Activated T-helper 2 cell treated with anti-CD3 and anti-CD28 coated beads, Interferon-gamma antibody, Interleukin-2, Interleukin-4, amounts not matched to agents 10 μg/mL and 5 μg/mL and 100 μg/mL, durations not matched to agents 14 hours and 24 hours and 36 hours (primary cell): ENCODE measurements at regions not wholly inside any gene's neighbourhood (a gene's known extent, or its start where the extent isn't known, plus 50 kb on each side); places are given as distances from the start of the nearest gene placed in this dataset.

ENCODE experiments used
- DNase-seq: peaks from one replicate; pipeline ENCODE4 v3.0.0; 2021; ENCODE audit warnings: low spot score
- H3K27ac Mint-ChIP-seq: one replicate; pipeline ENCODE4 v1.8.0; 2021; ENCODE audit warnings: mixed read lengths
- H3K27me3 Mint-ChIP-seq: one replicate; pipeline ENCODE4 v1.8.0; 2021; ENCODE audit warnings: low read depth, mixed read lengths
- H3K36me3 Mint-ChIP-seq: one replicate; pipeline ENCODE4 v1.8.0; 2021; ENCODE audit warnings: low read depth, mixed read lengths
- H3K4me1 Mint-ChIP-seq: one replicate; pipeline ENCODE4 v1.8.0; 2021; ENCODE audit warnings: low read depth, mixed read lengths
- H3K4me3 Mint-ChIP-seq: one replicate; pipeline ENCODE4 v1.8.0; 2021; ENCODE audit warnings: low read depth, mild to moderate bottlenecking, moderate library complexity, mixed read lengths
- H3K9me3 Mint-ChIP-seq: one replicate; pipeline ENCODE4 v1.8.0; 2021; ENCODE audit warnings: mixed read lengths
- intact Hi-C: fragments of 100-400 bp; cut with micrococcal nuclease; formaldehyde crosslinking; loops from one replicate; pipeline ENCODE4 v1.15.1; 2023

GRCh38 chr11:112881461-112881860 lies 79.8 kb upstream of the NCAM1 start:
- DNase-seq: no peak
- H3K4me3 Mint-ChIP-seq: no peak overlapping the region
- no peaks in the 10 kb centered on the region for H3K36me3 Mint-ChIP-seq
- no peaks in the 10 kb centered on the region for H3K9me3 Mint-ChIP-seq
- H3K27me3 Mint-ChIP-seq: no peaks in the 10 kb centered on the region
- peaks cover 12% of the 10 kb centered on the region for H3K4me1 Mint-ChIP-seq
- intact Hi-C loops: no loop called here
- H3K27ac Mint-ChIP-seq: no peak overlapping the region

DNA sequence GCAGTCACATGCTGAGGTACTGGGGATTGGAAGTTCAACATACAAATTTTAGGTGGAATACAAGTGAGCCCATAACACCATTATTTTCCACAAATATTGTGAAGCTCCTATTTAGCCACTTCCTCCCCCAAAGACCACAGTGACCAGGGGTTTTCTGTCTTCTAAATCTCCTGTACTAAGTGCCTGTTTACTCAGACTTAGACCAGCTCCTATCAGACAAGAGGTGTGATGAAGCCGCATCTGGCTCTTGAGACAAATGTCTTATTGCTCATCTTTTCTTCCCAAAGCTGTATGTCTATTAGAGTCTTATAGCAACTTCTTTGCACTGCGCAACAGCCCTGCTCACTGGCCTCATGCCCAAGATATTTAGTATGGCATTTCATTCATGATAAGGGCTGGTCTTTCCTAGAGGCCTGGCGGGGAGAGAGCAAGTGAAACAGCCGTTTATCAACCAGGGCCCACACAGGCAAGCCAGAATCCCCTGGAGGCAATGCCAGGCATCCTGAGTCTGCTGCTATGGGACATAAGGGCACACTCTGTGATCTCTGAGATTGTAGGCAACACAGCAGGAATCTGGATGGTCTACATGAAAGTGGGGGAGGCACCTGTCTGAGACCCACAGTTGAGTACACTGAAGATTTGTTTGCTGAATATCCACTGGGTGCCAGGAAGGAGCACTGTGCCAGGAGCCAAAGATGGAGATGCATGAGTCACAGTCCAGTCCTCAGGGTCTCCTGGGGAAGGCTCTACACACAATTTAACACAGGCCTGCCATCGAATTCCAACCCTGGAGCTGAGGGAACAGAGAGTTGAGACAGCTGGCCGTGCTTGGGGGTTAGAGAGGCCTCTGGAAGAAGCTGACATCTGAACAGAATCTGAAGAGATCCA lies 78.5 kb upstream of the NCAM1 start:
- intact Hi-C loops: no loop called here
- no peaks in the 10 kb centered on the region for H3K9me3 Mint-ChIP-seq
- H3K27me3 Mint-ChIP-seq: no peaks in the 10 kb centered on the region
- no peak overlapping the region for H3K27ac Mint-ChIP-seq
- peaks cover 12% of the 10 kb centered on the region for H3K4me1 Mint-ChIP-seq
- H3K4me3 Mint-ChIP-seq: no peak overlapping the region
- no peaks in the 10 kb centered on the region for H3K36me3 Mint-ChIP-seq
- no peak for DNase-seq

DNA sequence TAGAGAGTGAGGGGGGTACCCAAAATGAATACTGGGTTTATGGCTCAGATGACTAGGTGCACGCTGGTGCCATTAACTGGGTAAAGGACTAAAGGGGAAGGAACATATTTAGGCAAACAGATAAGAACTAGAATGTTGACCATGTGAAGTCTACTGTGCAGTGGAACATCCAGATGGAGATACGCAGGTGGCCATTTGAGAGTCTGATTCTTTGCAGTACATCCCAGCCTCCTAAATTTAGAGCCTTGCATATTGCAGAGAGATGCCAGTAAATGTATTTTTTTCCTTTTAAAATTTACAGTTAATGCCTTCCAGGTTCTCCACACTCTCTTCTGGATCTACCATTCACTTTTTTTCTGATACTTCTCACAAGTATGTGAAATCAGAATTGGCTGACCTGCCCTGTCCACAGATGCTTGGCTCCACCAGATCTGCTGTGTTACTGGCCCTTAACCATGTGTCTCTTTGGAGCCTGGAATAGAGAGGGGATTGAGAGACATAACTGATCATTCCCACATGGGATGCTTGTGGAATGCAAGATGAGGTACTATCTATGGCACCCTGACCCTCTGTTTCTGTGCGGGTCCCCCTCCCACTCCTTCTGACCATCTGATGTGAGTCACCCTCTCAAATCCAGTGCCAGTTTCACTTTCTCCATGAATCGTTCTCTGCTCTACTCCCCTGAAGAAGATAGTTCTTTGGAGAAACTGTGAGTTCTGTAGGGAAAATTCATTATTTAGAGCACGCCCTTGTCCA lies 77.0 kb upstream of the NCAM1 start:
- no peak overlapping the region for H3K4me3 Mint-ChIP-seq
- H3K36me3 Mint-ChIP-seq: no peaks in the 10 kb centered on the region
- peaks cover 12% of the 10 kb centered on the region for H3K4me1 Mint-ChIP-seq
- intact Hi-C loops: no loop called here
- H3K27me3 Mint-ChIP-seq: no peaks in the 10 kb centered on the region
- no peaks in the 10 kb centered on the region for H3K9me3 Mint-ChIP-seq
- no peak for DNase-seq
- no peak overlapping the region for H3K27ac Mint-ChIP-seq

DNA sequence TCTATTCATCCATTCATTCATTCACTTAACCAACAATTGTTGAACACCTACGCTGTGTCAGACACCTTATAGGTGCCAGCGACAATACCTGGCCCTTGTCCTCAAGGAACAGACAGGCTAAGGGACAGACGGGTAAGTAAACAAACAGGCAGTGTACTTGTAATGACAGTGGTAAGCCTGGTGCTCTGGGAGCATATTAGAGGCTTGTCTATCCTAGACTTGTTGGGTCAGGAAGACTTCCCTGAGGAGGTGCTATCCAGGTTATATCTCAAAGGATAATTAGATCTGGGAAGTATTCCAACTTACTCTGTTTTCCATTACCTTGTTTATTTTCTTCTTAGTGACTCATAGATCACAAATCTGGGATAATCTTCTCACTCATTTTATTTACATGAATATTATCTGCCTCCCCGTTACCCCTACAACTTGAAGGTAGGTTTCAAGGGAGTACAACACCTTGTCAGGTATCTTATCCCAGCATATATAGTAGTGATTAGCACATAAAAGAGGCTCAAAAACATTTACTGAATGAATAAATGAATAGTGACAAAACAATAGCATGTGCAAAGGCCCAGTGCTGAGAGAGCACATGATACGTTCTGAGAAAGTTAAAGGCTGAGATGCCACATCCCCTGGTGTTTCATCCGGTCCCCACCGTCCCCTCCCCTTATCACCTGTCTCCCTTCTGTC lies 75.3 kb upstream of the NCAM1 start:
- Mint-ChIP-seq H3K4me1 (peaks cover 3% of the 10 kb centered on the region), H3K9me3 (no peaks in the 10 kb centered on the region), H3K27me3 (no peaks in the 10 kb centered on the region), H3K27ac (no peak overlapping the region), H3K4me3 (no peak overlapping the region), H3K36me3 (no peaks in the 10 kb centered on the region)
- intact Hi-C loops: no loop called here
- no peak for DNase-seq

- no peak for DNase-seq
- intact Hi-C loops: no loop called here
- Mint-ChIP-seq H3K4me1 (no peaks in the 10 kb centered on the region), H3K27me3 (no peaks in the 10 kb centered on the region), H3K36me3 (no peaks in the 10 kb centered on the region), H3K4me3 (no peak overlapping the region), H3K27ac (no peak overlapping the region), H3K9me3 (no peaks in the 10 kb centered on the region)
Observed at GRCh38 chr11:112886434-112887370, 74.5 kb upstream of the NCAM1 start.

- intact Hi-C loops: no loop called here
- H3K4me1 Mint-ChIP-seq: no peaks in the 10 kb centered on the region
- no peaks in the 10 kb centered on the region for H3K36me3 Mint-ChIP-seq
- H3K9me3 Mint-ChIP-seq: no peaks in the 10 kb centered on the region
- H3K4me3 Mint-ChIP-seq: no peak overlapping the region
- no peak for DNase-seq
- H3K27me3 Mint-ChIP-seq: peaks cover 2% of the 10 kb centered on the region
- H3K27ac Mint-ChIP-seq: no peak overlapping the region
Observed at GRCh38 chr11:112889446-112889845, 71.8 kb upstream of the NCAM1 start.

DNA sequence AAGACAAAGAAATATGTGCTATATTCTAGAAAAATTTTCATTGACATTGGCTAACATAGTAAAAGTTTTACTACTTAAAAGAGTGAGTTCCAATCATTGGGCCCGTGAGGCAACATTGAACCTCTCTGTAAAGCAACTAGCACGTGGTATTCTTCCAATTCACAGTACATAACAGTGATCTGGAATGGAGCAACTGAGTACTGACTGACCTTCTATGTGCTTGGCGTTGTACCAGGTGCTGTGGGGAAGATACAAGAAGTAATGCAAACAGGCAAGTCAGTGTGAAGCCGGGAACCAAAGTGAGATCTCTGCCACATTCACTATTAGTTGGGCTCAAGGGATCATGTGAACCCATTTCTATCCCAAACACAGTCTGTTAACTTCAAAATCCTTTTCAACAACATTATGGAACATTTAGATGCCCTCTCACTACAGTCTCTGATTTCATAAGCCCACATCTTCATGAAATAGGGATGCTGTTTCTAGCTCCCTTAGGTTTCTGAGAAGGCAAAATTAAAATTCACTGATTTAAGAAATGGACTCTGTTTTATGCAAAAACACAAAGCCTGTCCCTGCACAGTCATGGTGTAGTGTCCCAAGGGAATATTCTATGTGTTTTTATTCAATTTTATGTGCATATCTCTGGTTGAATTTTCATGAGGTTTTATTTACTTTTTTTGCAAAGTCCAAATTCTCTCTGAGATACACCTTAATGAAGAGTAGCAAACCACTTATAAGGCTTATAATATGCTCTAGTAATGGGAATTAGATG lies 61.8 kb upstream of the NCAM1 start:
- intact Hi-C loops: no loop called here
- H3K27ac Mint-ChIP-seq: no peak overlapping the region
- no peaks in the 10 kb centered on the region for H3K27me3 Mint-ChIP-seq
- no peaks in the 10 kb centered on the region for H3K36me3 Mint-ChIP-seq
- DNase-seq: no peak
- H3K9me3 Mint-ChIP-seq: no peaks in the 10 kb centered on the region
- H3K4me1 Mint-ChIP-seq: no peaks in the 10 kb centered on the region
- no peak overlapping the region for H3K4me3 Mint-ChIP-seq

GRCh38 chr11:112901924-112902323 lies 59.3 kb upstream of the NCAM1 start:
- no peak overlapping the region for H3K4me3 Mint-ChIP-seq
- no peaks in the 10 kb centered on the region for H3K4me1 Mint-ChIP-seq
- no peaks in the 10 kb centered on the region for H3K36me3 Mint-ChIP-seq
- DNase-seq: no peak
- H3K27me3 Mint-ChIP-seq: no peaks in the 10 kb centered on the region
- intact Hi-C loops: no loop called here
- H3K27ac Mint-ChIP-seq: no peak overlapping the region
- H3K9me3 Mint-ChIP-seq: no peaks in the 10 kb centered on the region

DNA sequence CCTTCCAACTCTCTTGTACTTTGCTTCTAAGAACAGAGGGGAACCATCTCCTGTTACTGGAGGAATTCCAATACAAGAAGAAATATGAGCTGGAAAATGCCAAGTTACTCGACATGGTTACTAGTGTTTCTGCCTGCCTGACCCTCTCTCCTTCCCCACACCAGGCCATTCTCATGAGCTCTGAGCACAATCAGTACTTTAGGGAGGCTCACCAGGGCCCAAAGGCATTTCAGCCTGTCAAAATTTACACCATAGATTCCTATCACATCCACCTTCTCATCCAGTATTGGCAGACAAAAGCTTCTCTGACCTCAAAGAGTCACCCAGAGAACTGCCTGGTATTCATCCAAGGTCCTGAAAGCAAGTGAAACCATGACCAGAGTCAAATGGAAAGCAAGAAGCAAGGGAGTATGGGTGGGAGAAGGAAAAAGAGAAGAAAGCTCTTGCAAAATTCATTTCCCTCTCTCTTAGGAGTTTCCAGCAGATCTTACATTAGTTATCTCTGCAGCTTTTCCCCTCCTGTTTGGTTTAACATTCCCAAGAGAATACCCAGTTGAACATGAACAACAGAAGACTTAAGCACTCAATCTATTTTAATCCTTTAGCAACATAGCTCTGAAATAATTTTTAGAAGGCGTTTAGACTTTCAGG lies 58.7 kb upstream of the NCAM1 start:
- H3K27me3 Mint-ChIP-seq: no peaks in the 10 kb centered on the region
- H3K9me3 Mint-ChIP-seq: no peaks in the 10 kb centered on the region
- no peak overlapping the region for H3K27ac Mint-ChIP-seq
- no peak overlapping the region for H3K4me3 Mint-ChIP-seq
- no peaks in the 10 kb centered on the region for H3K4me1 Mint-ChIP-seq
- H3K36me3 Mint-ChIP-seq: no peaks in the 10 kb centered on the region
- intact Hi-C loops: no loop called here
- DNase-seq: no peak

DNA sequence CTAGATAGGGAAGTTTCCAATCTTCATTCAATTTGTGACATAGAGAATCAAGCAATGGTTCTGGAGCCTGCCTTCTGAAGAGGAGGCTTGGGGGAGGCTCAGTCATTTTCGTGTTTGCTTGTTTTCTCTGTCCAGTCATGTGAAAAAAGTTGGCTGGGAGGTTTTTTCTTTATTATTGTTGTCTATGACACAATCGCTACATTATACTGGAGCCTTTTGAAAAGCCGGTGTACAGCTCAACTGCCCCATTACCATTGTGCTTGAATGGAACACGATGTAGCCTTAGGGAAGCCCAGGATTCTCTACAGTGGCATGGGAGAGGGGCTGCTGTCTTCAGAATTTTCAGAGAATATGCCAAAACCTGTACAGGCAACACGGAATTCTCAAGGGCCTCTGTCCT lies 57.9 kb upstream of the NCAM1 start:
- Mint-ChIP-seq H3K9me3 (no peaks in the 10 kb centered on the region), H3K4me1 (no peaks in the 10 kb centered on the region), H3K27ac (no peak overlapping the region), H3K36me3 (no peaks in the 10 kb centered on the region), H3K4me3 (no peak overlapping the region), H3K27me3 (no peaks in the 10 kb centered on the region)
- intact Hi-C loops: no loop called here
- no peak for DNase-seq

DNA sequence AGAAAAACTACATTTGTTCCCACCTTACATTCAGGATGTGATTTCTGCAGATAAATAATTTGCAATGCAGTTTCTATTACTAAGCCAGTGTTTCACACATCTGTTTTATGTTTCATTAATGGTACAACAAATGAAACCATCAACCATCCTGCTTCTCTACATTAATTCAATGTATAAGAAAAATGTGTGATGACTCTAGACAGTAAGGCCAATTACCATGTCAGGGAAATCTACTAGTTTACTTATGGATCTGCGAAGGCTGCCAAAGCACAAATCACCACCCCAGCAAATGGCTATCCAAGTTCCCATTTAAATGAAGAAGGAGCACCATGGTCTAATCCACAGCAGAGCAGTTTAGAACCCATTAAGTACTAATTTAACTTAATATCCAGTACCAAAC lies 50.1 kb upstream of the NCAM1 start:
- no peak for DNase-seq
- intact Hi-C loops: no loop called here
- peaks cover 4% of the 10 kb centered on the region for H3K27me3 Mint-ChIP-seq
- no peak overlapping the region for H3K27ac Mint-ChIP-seq
- H3K36me3 Mint-ChIP-seq: no peaks in the 10 kb centered on the region
- no peaks in the 10 kb centered on the region for H3K9me3 Mint-ChIP-seq
- no peak overlapping the region for H3K4me3 Mint-ChIP-seq
- no peaks in the 10 kb centered on the region for H3K4me1 Mint-ChIP-seq
